Left ventricle myocardium inferior (tissue), 1 donor: ENCODE measurements at regions not wholly inside any gene's neighbourhood (a gene's known extent, or its start where the extent isn't known, plus 50 kb on each side); places are given as distances from the start of the nearest gene placed in this dataset.

Experiments
- DNase-seq: peaks from one replicate; pipeline ENCODE4 v3.0.0-alpha.2; 2020
- H3K27ac ChIP-seq: fragments of 200-600 bp; replicated peaks from 2 replicates; pipeline ENCODE4 v1.8.0; 2021
- H3K27me3 ChIP-seq: fragments of 200-600 bp; 2 replicates; pipeline ENCODE4 v1.8.0; 2021; ENCODE audit warnings: low read depth
- H3K36me3 ChIP-seq: fragments of 200-600 bp; 2 replicates; pipeline ENCODE4 v1.8.0; 2021
- H3K4me1 ChIP-seq: fragments of 200-600 bp; 2 replicates; pipeline ENCODE4 v1.8.0; 2021
- H3K4me3 ChIP-seq: fragments of 200-600 bp; 2 replicates; pipeline ENCODE4 v1.8.0; 2021; ENCODE audit warnings: mild to moderate bottlenecking, moderate library complexity
- H3K9me3 ChIP-seq: fragments of 200-600 bp; replicated peaks from 2 replicates; pipeline ENCODE4 v1.8.0; 2021
- CTCF ChIP-seq: fragments of 200-600 bp; IDR thresholded peaks from 2 replicates; pipeline ENCODE4 v1.8.0; 2021; ENCODE audit warnings: antibody characterized with exemption, mild to moderate bottlenecking, borderline replicate concordance
- intact Hi-C: fragments of 100-400 bp; cut with micrococcal nuclease; formaldehyde crosslinking; loops from one replicate; pipeline ENCODE4 v1.11.0; 2022
- donor health status: DM: no; HTN: yes; CAD: no; lungs with severe emphysema.

GRCh38 chrX:20637351-20637750, 370.6 kb upstream of the RPS6KA3 start:
- H3K36me3 ChIP-seq, result no peaks in the 10 kb centered on the region
- intact Hi-C loops, result no loop called here
- H3K4me3 ChIP-seq, result no peak overlapping the region
- no peaks in the 10 kb centered on the region for H3K4me1 ChIP-seq
- no peak for DNase-seq
- H3K9me3 ChIP-seq, result no peaks in the 10 kb centered on the region
- no peaks in the 10 kb centered on the region for H3K27me3 ChIP-seq
- no peak for TF ChIP-seq CTCF
- H3K27ac ChIP-seq, result no peak overlapping the region

GRCh38 chrX:20633451-20633850, 366.7 kb upstream of the RPS6KA3 start:
- no peak for TF ChIP-seq CTCF
- H3K4me3 ChIP-seq, result no peak overlapping the region
- H3K27ac ChIP-seq, result no peak overlapping the region
- H3K9me3 ChIP-seq, result no peaks in the 10 kb centered on the region
- no peaks in the 10 kb centered on the region for H3K36me3 ChIP-seq
- intact Hi-C loops, result no loop called here
- H3K4me1 ChIP-seq, result no peaks in the 10 kb centered on the region
- DNase-seq, result no peak
- H3K27me3 ChIP-seq, result no peaks in the 10 kb centered on the region

GRCh38 chrX:20623448-20623847, 356.7 kb upstream of the RPS6KA3 start:
- TF ChIP-seq CTCF, result no peak
- intact Hi-C loops, result no loop called here

GRCh38 chrX:20620306-20620705, 353.6 kb upstream of the RPS6KA3 start:
- Histone ChIP-seq H3K27me3 (no peaks in the 10 kb centered on the region), H3K4me3 (no peak overlapping the region), H3K9me3 (no peaks in the 10 kb centered on the region), H3K4me1 (no peaks in the 10 kb centered on the region), H3K36me3 (no peaks in the 10 kb centered on the region), H3K27ac (no peak overlapping the region)
- no peak for DNase-seq
- intact Hi-C loops, result no loop called here
- TF ChIP-seq CTCF, result no peak

More at GRCh38 chrX:20623448-20623847, 356.7 kb upstream of the RPS6KA3 start:
- H3K36me3 ChIP-seq, result no peaks in the 10 kb centered on the region
- no peak overlapping the region for H3K27ac ChIP-seq
- no peak for DNase-seq
- no peak overlapping the region for H3K4me3 ChIP-seq
- H3K27me3 ChIP-seq, result no peaks in the 10 kb centered on the region
- H3K4me1 ChIP-seq, result no peaks in the 10 kb centered on the region
- H3K9me3 ChIP-seq, result no peaks in the 10 kb centered on the region

GRCh38 chrX:20609916-20610415, 343.3 kb upstream of the RPS6KA3 start:
- Histone ChIP-seq H3K9me3 (no peaks in the 10 kb centered on the region), H3K4me1 (no peaks in the 10 kb centered on the region), H3K36me3 (no peaks in the 10 kb centered on the region), H3K27me3 (no peaks in the 10 kb centered on the region), H3K4me3 (no peak overlapping the region), H3K27ac (no peak overlapping the region)
- no peak for DNase-seq
- intact Hi-C loops, result no loop called here
- TF ChIP-seq CTCF, result no peak

- no peaks in the 10 kb centered on the region for H3K9me3 ChIP-seq
- no peak overlapping the region for H3K4me3 ChIP-seq
- TF ChIP-seq CTCF, result no peak
- no peaks in the 10 kb centered on the region for H3K36me3 ChIP-seq
- no peak overlapping the region for H3K27ac ChIP-seq
- DNase-seq, result no peak
- intact Hi-C loops, result no loop called here
- H3K4me1 ChIP-seq, result no peaks in the 10 kb centered on the region
- no peaks in the 10 kb centered on the region for H3K27me3 ChIP-seq
Observed at GRCh38 chrX:20606831-20607230, 340.1 kb upstream of the RPS6KA3 start.
